ENCODE measurements at regions not wholly inside any gene's neighbourhood (a gene's known extent, or its start where the extent isn't known, plus 50 kb on each side); places are given as distances from the start of the nearest gene placed in this dataset.

DNA sequence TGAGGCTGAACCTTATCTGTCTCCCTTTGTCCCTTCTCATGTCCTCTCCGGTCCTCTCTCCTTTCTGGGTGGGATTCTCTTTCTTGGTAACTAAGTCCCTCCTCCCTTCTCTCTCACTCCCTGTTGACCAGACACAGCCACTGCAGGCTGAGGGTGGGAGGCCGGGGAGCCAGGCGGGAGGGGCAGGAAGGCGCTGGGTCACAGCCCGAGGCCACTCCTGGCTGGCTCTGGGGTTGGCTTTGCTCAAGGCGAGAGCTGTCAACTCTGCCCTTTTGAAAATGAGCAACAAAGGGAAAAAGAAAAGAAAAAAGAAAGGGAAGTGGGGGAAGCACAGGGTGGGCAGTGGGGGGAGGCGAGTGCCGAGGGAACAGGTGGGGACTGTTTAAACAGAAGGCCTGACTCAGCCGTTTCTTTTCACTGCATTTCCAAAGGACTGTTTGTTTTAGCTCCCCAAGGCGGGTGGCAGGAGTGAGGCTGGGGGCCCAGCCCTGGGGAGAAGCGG lies 70.5 kb upstream of the IGFBP5 start:
- no peak for TF ChIP-seq EZH2 (IDR thresholded peaks at IDR 0.05)
- TF ChIP-seq POLR2AphosphoS5 (IDR thresholded peaks at IDR 0.05; ENCODE audit: borderline replicate concordance, low read depth, low read length) = no peak
- TF ChIP-seq FOXP2 (optimal IDR thresholded peaks at IDR 0.05; ENCODE audit: control extremely low read depth, extremely low read length, insufficient read depth) = no peak
